ENCODE measurements at regions not wholly inside any gene's neighbourhood (a gene's known extent, or its start where the extent isn't known, plus 50 kb on each side); places are given as distances from the start of the nearest gene placed in this dataset.
A peak's percentile ranks its signal among the peaks of the same experiment; 100 is the strongest.

DNA sequence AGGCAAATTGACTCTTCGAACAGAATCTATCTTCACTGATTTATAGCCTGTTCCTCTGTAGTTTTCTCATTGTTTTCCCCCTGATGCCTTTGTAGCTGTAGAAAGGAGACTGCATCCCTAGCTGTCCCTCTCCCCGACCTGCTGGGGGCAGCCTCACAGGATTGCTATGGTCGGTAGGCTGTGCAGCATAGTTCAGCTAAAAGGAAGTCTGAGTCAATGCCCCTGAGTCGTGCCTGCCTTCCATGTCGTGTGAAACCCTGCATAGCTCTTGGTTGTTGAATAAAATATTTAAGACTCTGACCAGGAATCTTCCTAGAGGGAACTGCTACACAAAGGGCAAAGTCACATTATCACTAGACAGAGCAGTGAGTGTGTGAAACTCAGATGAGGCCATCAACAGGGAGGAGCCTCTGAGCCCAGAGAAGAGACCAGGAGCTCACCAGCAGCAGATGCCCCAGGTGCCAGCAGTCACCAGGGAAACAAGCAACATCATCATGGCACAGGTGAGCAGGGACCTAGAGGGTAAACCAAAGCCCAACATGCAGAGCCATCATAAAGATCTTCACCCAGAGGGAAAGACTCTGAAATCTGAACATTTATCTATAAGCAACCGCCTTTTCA lies 108.4 kb upstream of the NBEA start:
- DNase-seq (ENCODE audit: low read depth), result no peak

DNA sequence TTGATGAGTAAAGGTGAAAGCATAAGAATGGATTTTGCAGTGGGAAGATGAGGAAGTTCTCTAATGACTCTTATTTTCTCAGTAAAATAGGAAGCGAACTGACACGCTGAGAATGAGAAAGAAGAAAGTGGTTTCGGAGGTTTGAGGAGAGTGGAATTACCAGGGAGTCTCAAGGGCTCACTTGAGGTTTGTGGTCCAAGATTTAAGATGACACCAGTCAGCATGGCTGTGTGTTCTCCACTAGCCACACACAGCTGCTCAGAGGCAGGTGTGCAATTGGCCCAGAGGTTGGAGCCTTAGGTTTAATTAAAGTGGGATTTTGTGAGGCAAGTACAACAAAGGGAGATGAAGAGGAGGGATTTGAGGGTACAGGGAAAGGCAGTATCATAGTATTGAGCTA lies 99.6 kb upstream of the NBEA start:
- no peak overlapping the region for H3K4me3 ChIP-seq (ENCODE audit: low read depth, low read length)
- DNase-seq (ENCODE audit: low read depth), result no peak

More for the DNA sequence above, 108.4 kb upstream of the NBEA start:
- H3K4me3 ChIP-seq (ENCODE audit: low read depth, low read length), result no peak overlapping the region

DNA sequence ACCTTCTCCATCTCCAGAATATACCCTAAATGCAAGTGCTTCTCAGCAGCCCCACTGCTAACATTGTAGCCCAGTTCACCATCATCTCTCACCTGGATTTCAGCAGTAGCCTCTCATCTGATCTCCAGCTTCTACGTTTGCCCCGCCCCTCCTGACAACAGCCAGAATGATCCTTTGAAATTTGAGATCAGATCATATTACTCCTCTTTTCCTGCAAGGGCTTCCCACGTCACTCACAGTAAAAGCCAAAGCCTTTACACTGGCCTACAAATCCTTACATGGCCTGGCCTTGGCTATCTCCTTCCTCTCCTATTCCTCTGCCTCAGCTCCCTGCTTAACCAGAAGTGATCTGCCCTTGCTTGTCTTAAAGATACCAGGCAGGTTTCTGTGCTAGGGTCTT lies 94.3 kb upstream of the NBEA start:
- no peak overlapping the region for H3K4me3 ChIP-seq (ENCODE audit: low read depth, low read length)
- no peak for DNase-seq (ENCODE audit: low read depth)

DNA sequence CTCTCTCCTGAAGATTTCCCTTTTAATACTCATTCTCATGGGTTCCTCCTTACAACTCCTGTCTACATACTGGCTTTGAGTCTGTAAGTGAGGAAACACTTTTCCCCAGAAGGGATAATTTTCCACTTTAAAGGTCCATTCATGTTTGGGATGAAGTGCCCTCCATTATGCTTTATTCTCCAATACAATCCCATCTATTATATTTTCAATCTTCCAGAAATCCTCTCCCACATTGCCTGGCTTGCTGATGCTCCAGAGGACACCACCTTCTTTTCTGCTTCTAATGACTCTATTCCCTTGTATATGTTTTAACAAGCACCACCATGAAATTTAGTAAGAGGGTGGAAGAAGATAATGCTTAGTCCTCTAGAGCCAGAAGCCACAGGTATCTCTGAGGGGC lies 92.7 kb upstream of the NBEA start:
- no peak overlapping the region for H3K4me3 ChIP-seq (ENCODE audit: low read depth, low read length)
- DNase-seq (ENCODE audit: low read depth), result no peak

DNA sequence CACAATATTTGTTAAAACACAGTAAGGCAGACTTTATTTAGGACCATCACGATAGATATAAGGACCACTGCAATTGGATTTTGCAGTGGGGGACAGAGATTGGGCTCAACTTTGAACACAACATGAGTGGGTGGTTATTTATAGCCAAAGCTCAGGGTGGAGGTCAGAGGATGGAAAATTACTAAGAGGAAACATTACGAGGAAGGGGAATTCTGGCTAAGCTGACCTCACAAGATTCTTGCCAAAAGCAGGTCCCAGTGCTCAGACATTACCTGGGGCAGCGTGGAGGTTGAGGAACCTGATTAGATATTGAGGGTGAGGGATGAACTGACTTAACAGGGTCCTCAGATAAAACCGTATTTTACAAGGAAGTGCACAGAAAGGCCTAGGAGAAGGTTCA lies 88.9 kb upstream of the NBEA start:
- H3K4me3 ChIP-seq (ENCODE audit: low read depth, low read length), result no peak overlapping the region
- DNase-seq (ENCODE audit: low read depth), result no peak

DNA sequence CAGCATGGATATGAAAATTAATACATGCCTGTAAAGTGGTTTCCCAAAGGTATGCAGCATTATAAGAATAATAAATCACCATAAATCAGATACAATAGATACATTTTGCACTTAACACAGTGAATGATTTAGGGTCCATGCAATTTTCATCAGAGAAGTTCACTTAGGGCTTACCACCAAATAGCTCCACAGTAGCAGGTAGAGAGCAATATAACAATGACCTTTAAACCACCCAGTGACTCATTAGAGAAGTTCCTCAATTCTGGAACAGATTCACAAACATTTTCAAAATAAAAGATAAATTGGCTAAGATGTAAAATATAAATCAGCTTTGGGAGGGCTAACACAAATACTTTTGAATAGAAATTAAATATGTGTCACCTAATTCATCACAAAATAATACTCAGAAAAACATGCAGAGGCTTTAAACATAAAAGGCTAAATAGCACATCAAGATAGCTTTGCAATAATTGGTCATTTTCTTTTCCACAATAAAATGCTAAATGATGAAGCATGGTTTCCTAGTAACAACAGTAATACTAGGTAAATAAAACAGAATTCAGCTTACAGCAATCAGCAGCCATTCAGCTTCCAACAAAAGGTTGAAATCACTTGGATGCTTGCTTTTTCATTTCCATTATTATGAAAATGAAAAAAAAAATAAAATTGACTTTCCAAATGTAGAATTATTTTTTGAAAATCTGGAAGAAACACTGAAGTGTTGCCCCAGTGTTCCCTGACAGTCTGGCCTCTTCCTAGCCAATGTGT lies 84.3 kb upstream of the NBEA start:
- no peak for DNase-seq (ENCODE audit: low read depth)
- no peak overlapping the region for H3K4me3 ChIP-seq (ENCODE audit: low read depth, low read length)

DNA sequence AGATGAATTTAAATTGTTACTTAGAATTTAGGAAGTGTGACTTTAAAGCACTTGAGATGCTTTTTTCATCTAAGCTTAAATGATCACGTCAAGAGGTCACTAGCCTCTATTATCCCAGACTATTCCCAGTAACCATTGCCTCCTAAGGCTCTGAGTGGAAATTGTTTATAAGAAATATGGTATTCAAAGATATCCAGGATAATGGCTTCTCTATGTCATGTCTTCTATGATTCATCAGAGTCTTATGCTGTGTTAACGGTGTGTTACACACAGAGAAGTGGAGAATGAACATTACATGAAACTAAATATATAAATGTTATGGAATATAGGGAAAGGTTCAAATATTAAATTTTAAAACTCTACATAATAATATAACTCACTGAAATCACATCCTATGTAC lies 79.8 kb upstream of the NBEA start:
- DNase-seq (ENCODE audit: low read depth), result no peak
- H3K4me3 ChIP-seq (ENCODE audit: low read depth, low read length), result no peak overlapping the region

DNA sequence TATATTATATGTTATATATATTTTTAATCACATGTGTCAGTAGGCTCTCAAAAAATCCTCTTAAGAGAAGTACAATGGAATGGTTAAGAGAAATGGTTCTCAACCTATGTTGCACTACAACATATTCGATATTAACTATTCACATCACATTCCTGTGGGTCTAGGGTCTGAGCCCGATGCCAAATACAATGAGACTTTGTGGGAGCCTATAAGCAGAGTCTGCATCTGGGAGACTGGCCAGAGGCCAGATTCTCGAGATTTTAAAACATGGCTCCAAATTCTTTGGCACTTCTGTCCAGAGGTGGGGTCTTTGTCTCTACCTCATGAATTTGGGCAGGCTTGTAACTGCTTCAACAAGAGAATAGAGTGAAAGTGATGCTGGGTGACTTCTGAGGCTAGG lies 79.4 kb upstream of the NBEA start:
- no peak overlapping the region for H3K4me3 ChIP-seq (ENCODE audit: low read depth, low read length)
- no peak for DNase-seq (ENCODE audit: low read depth)

DNA sequence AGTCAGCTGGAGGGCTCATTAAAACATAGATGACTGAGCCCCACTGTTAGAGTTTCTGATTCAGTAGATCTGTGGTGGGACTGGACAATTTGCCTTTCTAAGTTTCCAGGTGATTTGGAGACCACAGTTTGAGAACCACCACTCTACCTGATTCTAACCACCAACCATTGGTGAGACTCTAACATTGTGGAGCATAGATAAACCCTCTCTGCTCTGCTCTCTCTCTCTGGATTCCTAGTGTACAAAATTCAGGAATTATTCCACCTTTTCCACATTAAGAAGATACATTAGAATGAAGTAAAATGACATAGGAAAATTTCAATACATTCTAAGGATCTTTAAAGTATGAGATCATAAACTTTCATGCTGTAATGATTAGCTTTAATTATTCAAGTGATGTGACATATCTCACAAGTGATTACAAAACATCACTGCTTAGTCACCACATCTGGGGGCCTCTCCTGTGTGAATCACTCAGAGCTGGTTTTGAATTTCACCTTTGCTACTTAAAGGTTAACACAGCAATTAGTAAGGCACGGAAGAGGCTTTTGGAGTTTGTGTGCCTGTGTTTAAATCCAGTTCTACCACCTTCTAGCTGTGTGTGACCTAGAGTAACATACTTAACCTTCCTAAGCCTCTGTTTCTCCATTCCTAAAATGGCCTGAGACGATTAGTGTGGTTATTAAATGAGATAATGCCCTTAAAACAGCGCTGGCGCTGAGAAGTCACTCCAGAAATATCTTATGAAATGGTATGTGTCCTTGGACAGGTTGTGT lies 78.5 kb upstream of the NBEA start:
- peak; percentile 75 for DNase-seq (ENCODE audit: low read depth)

DNA sequence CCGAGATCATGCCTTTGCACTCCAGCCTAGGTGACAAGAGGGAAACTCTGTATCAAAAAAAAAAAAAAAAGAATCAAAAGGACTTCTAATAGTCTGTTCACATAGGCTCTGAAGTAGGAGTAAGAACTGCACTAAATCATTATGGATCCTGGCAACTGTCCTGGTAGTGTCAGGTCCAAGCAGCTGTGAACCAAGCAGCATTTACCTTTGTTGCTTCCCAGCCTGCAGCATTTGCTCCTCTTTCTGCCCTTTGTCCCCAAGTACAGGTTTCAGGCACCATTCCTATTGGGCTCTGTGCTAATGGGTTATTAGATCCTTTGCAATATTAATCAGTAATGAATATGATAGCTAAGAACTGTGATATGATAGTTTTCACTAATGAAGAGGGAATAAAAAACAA lies 77.4 kb upstream of the NBEA start:
- no peak overlapping the region for H3K4me3 ChIP-seq (ENCODE audit: low read depth, low read length)
- DNase-seq (ENCODE audit: low read depth), result no peak

More for the DNA sequence above, 78.5 kb upstream of the NBEA start:
- no peak overlapping the region for H3K4me3 ChIP-seq (ENCODE audit: low read depth, low read length)

DNA sequence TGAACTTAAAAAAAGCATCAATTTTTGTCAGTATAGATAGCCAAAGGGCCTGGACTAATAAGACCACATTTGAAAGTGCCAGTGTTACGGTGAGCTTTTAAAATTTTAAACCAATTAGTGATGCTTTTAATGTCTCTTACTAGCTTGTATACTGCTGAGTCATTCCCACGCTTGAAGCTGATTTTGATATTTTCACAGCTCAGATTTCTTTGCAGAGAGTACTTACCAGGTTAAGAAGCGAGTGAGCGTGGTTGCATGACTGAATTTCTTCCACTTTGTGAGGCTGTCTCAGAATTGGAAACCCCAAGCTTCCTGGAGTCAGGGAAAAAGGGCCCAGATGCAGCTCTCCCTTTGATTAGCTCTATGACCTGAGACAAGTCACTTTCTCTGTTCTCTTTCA lies 74.5 kb upstream of the NBEA start:
- DNase-seq (ENCODE audit: low read depth), result peak; percentile 13
- no peak overlapping the region for H3K4me3 ChIP-seq (ENCODE audit: low read depth, low read length)

DNA sequence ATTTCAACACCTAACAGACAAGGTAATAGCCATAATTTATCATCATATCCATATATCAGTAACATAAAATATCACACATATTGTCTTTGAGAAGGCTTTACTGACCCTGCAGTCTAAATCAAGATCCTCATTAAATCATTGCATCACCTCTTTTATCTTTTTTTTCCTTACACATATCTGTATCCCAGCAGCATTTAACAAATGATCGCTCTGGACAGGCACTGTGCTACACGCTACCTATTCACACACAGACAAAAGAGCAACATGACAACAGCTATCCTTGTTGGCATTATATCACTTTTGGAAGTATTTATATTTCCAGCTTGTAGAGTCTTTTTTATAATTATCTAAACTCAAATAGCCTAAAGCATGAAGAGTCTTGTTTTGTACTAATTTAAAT lies 73.3 kb upstream of the NBEA start:
- H3K4me3 ChIP-seq (ENCODE audit: low read depth, low read length), result no peak overlapping the region
- no peak for DNase-seq (ENCODE audit: low read depth)

DNA sequence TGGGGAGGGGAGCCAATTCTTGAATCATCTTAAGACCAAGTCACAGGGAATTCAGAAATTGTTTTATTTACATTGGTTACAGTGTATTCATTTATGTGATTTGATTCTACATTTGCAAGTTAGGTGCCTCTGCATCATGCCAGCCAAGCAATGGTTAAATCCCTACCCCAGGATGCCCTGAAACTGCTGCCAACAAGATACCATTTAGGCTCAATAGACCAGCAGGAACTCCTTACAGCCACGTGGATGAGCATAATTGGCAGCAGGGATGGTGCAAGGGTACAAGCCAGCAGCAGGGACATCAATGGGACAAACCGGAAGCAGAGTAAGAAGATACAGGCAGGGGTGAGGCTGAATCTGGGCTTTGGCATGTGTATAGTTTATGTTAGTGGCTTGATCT lies 72.4 kb upstream of the NBEA start:
- H3K4me3 ChIP-seq (ENCODE audit: low read depth, low read length), result no peak overlapping the region
- DNase-seq (ENCODE audit: low read depth), result no peak

DNA sequence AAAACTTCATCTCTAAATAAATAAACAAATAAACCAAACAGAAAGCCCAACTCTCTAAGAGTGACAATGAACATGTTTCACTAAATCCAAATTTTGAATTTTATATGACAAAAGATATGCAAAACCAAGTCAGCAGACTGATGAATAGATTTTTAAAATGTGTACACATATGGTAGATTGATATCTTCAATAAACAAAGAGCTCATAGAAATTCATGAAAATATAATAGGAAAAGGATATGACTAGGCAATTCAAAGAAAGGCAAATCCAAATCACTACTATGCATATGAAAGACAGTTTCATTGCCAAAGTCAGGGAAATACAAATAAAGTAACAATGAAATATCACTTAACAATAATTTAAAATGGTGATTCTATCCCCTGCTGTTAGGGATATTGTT lies 63.7 kb upstream of the NBEA start:
- H3K4me3 ChIP-seq (ENCODE audit: low read depth, low read length), result no peak overlapping the region
- DNase-seq (ENCODE audit: low read depth), result no peak

DNA sequence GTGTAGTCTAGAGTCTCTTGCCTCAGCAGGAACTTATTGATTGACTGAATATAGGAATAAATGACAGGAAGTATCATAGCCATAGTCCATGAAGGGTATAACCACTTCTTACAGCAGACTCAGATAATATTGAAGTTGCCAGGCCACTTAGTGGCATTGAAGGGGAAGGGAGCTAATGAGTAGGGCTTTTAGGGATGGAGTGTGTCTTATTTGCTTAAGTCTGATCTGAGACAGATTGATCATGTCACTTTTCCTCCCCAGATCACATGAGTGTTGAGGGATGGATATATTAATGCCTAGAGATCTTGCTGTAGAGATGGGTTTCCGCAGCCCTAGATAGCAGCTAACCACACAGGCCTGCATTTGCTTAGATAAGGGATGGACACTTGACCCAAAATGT lies 62.2 kb upstream of the NBEA start:
- no peak overlapping the region for H3K4me3 ChIP-seq (ENCODE audit: low read depth, low read length)
- no peak for DNase-seq (ENCODE audit: low read depth)

DNA sequence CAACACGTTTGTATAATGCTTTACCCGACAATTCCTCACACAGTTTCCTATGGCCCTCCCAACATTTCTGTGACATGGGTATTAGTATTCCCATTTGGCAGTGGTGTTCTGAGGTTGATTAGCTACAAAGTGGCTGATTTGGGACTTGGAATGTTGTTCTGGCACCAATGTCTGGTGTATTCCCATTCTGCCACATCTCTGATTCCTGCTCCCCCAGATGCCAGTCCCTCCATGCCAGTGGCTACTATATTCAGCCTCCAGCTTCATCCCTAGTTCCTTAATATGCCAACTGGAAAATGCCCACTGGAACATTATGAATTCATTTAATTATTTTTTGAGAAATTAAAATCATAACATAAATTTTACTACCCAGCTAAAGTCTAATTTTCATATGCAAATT lies 60.6 kb upstream of the NBEA start:
- no peak for DNase-seq (ENCODE audit: low read depth)
- no peak overlapping the region for H3K4me3 ChIP-seq (ENCODE audit: low read depth, low read length)

DNA sequence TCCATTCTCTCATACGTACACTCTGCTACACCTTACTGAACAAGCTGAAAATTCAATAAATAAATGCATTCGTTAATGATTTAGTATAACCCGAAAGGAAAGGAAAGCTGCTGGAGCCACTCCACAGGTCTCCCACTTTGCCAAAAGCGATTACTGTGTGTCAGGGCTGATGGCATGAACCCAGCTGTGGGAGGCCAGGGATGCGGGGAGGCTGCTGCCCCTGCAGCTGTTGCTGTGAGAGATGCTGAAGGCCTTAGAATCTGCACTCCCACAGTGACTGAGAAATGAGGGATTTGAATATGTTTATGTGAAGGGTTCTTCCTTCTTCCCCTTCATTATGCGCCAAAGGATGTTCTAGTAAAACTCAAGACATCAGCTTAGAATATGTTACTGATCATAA lies 58.7 kb upstream of the NBEA start:
- no peak for DNase-seq (ENCODE audit: low read depth)
- no peak overlapping the region for H3K4me3 ChIP-seq (ENCODE audit: low read depth, low read length)

DNA sequence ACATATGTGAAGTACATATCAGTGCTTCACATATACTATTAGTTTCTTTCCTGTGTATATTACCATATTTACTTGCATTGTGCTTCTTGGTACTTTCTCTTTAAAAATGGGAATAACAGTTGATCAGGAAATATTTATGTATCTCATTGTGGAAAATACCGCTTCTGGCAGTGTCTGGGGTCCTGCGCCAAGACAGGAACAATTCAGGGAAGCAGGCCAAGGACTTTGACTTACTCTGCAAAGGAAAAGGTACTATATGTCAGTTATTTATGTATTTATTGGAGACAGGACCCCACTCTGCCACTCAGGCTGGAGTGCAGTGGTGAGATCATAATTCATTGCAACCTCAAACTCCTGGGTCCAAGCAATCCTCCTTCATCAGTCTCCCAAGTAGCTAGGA lies 57.7 kb upstream of the NBEA start:
- no peak for DNase-seq (ENCODE audit: low read depth)
- no peak overlapping the region for H3K4me3 ChIP-seq (ENCODE audit: low read depth, low read length)

DNA sequence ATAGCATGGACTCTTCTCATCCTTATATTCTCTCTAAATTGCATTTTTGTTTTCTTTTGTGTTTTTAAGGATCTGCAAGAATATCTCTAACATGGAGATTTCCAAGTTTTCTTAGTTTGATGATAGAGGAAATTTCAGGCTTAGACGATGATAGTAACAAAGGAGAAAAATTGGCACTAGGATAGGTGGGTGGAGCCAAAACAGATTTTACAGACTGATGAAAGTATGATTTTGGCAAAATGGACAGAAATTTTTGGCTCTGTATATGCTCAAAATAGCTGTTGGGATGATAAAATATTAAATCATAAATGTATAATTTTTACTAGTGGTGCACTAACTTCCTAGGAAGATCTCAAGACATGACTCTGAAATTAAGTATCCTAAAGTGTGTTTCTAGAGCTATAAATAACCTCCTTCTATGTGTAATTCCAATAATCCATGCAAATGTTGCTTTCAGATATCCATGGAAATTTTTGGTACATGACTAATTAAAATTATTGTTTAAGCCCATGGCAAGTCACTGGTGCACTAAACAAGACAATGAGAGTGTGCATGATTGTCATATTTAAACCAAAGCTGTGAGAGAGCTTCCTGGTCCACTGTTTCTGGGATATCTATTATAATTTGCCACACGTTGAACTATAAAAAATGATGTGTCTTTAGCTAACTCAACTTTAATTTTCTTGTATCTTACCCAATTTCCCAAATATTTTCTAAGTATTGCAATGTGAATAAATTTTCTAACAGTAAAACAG lies 55.8 kb upstream of the NBEA start:
- DNase-seq (ENCODE audit: low read depth), result no peak

DNA sequence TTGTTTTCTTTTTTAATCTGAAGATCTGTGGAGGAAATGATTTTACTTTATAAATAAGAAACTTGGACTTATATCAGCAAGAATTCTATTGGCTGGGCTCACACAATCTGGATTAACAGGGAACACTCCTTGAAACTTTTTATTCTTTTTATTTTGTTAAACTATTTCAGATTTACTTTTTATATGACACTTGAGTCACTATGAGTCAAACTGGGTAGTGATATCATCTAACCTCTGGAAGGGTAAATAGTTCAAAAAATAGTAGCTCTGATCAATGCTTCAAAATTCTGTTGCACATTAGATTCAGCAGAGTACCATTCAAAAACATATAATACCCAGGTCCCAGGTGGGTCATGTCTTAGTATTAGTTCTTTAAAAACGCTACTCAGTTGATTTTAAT lies 55.1 kb upstream of the NBEA start:
- H3K4me3 ChIP-seq (ENCODE audit: low read depth, low read length), result no peak overlapping the region
- DNase-seq (ENCODE audit: low read depth), result no peak

More for the DNA sequence above, 55.8 kb upstream of the NBEA start:
- no peak overlapping the region for H3K4me3 ChIP-seq (ENCODE audit: low read depth, low read length)
